ENCODE measurements at regions not wholly inside any gene's neighbourhood (a gene's known extent, or its start where the extent isn't known, plus 50 kb on each side); places are given as distances from the start of the nearest gene placed in this dataset.
"Not testable (repeated sequence)": the region's sequence is repeated elsewhere in the genome, so short reads cannot be mapped to it uniquely, and the experiment has no call there.

GRCh38 chr1:208465786-208466590 lies 221.8 kb upstream of the PLXNA2 start:
- DNase-seq = no peak

GRCh38 chr1:208467151-208467780 lies 223.1 kb upstream of the PLXNA2 start:
- no peak for DNase-seq

GRCh38 chr1:208475449-208475848 lies 231.3 kb upstream of the PLXNA2 start:
- peak in 3 of 51 donors; percentile 6 to 22 (median 9) for DNase-seq

- no peak for DNase-seq
Measured at GRCh38 chr1:208475951-208476845, 232.0 kb upstream of the PLXNA2 start.

- no peak for DNase-seq
Measured at GRCh38 chr1:208476846-208477170, 232.6 kb upstream of the PLXNA2 start.

- DNase-seq = no peak
Measured at GRCh38 chr1:208479435-208479834, 235.3 kb upstream of the PLXNA2 start.

GRCh38 chr1:208485512-208485911 lies 241.3 kb upstream of the PLXNA2 start:
- DNase-seq = no peak

- DNase-seq = no peak
Measured at GRCh38 chr1:208486677-208487076, 242.5 kb upstream of the PLXNA2 start.

GRCh38 chr1:208488432-208488831 lies 244.2 kb upstream of the PLXNA2 start:
- not testable (repeated sequence) for DNase-seq

- no peak for DNase-seq
Measured at GRCh38 chr1:208496467-208497371, 252.5 kb upstream of the PLXNA2 start.

GRCh38 chr1:208497866-208498541 lies 253.8 kb upstream of the PLXNA2 start:
- DNase-seq = no peak

- no peak for DNase-seq
Measured at GRCh38 chr1:208499026-208499425, 254.8 kb upstream of the PLXNA2 start.

- DNase-seq = no peak
Measured at GRCh38 chr1:208499601-208500000, 255.4 kb upstream of the PLXNA2 start.

GRCh38 chr1:208500375-208500774 lies 256.2 kb upstream of the PLXNA2 start:
- DNase-seq = no peak

GRCh38 chr1:208501542-208501941 lies 257.4 kb upstream of the PLXNA2 start:
- no peak for DNase-seq

- DNase-seq = peak in 1 of 51 donors; percentile 4
Measured at GRCh38 chr1:208503787-208504186, 259.6 kb upstream of the PLXNA2 start.

- no peak for DNase-seq
Measured at GRCh38 chr1:208506812-208507211, 262.6 kb upstream of the PLXNA2 start.

- no peak for DNase-seq
Measured at GRCh38 chr1:208509072-208509471, 264.9 kb upstream of the PLXNA2 start.

- no peak for DNase-seq
Measured at GRCh38 chr1:208510192-208510952, 266.2 kb upstream of the PLXNA2 start.

Measured in hypothalamus (tissue), 51 donors.